HS-27A (cell line): ENCODE measurements at regions not wholly inside any gene's neighbourhood (a gene's known extent, or its start where the extent isn't known, plus 50 kb on each side); places are given as distances from the start of the nearest gene placed in this dataset.
"Not testable (repeated sequence)": the region's sequence is repeated elsewhere in the genome, so short reads cannot be mapped to it uniquely, and the experiment has no call there.

Experiments used
- DNase-seq: peaks from one replicate; pipeline ENCODE4 v3.0.0-alpha.2; 2012; ENCODE audit warnings: low read depth, missing footprints

DNA sequence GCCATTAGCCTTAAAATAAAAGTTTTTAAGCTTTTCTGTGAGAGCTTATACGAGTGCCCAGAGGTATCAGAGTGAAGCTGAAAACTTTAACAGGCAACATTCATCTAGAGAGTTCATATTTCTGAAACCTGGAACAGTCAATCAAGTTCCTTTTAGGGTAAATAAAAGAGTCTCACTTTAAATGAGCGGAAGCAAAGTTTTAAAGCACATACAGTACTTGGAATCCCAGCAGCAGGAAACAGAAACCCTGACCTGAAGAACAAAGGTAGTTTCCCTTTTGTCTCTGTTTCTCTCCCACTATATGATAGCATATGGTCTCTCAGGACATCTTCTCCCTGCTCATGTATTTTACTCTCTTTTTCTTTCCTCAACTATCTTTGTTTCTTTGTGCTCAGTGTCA is 153.0 kb downstream of the ASB9 start:
- DNase-seq: no peak

DNA sequence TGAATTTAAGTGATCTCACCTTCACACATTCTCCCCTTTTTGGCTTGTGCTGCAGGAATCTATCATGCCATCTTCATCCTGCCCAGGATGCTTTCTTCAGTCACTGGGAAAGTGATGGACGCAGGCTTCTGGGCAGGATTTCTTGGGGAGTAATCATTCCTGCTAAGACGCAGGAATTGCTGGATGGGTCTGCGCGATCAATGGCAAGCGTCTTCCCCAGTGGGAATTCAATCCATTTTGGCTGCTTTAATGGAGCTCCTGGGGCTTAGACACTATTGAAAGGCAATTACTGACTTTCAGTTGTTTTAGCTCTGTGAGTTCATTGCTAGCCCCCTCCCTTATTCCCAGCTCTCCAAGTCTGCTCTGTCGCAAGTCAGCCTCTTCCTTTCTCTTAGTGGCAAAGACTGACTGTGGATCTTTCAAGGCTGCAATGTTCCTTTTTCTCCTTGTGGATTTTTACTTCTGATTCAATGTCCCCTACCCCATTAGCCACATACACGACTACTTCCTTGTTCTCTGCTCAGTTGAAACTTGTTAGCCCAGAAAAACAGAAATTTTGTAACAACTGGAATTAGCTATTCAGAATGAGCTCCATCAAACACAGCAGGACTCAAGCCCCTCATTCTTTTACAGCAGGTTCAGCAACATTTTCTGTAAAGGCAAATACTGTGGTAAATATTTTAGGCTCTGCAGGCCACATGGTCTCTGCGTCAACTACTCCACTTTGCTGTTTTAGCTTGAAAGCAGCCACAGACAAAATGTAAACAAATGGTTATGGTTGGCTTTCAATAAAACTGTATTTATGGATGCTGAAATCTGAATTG is 154.9 kb downstream of the ASB9 start:
- no peak for DNase-seq

DNA sequence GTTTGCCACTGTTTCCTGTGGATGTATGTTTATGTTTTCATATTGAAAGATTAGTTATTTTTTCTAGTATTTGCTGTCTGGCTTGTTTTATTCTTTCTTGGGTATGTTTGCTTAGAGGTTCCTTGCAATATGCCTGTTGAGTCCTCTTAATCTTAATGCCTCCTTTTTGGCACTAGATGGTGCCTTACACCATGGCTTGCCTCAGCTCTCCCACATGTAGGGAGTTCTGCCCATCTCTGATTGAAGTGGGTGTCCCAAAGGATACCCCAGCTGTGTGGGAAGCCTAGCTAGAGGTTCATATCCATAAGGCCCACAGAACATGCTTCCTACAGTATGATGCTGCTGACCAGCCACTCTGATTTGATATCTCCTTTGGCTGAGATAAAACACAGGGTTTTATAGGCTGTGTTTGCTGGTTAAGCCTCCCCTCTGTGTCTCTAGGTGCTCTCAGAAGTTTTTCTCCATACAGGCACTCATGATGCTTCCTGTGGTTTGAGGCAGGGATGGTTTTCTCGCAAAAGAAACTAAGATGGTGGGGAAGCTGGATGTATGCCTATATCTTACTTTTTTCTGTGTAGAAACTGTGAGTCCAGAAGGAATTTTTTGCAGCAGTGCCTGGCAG is 162.4 kb downstream of the ASB9 start:
- DNase-seq: no peak

DNA sequence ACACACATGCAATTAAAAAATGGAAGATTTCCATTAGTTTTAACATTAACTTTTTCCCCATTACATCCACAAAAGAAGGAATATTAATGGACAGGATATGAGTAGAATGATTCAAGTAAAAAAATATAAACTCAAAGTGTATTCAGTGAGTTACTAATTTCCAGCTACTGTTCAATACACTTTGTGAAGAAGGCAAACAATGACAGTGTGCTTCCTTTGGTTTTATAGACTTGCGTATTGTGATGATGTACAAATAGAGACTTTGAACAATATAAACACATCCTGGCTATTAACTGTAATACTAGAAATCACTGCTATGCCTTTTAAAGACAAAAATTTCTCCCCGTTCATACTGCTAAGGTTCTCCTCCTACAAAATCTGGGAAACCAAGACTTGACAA is 171.4 kb downstream of the ASB9 start:
- no peak for DNase-seq

DNA sequence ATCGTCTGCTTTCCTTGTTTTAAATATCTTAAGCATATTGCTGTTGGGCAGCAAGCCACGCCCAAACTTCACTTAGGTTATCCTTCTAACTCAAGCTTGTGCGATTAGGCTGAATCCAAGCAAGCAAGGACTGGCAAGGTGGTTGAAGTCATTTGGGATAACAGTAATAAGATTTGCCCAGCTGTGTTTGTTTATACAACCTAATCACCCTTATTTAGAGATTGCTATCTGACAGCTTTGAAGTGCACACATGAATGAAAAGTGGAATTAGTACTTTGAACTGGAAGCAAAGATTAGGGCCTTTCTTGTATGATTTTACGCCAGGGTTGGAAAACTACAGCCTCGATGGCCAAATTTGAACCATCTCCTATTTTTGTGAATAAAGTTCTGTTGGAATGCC is 182.1 kb downstream of the ASB9 start:
- no peak for DNase-seq

DNA sequence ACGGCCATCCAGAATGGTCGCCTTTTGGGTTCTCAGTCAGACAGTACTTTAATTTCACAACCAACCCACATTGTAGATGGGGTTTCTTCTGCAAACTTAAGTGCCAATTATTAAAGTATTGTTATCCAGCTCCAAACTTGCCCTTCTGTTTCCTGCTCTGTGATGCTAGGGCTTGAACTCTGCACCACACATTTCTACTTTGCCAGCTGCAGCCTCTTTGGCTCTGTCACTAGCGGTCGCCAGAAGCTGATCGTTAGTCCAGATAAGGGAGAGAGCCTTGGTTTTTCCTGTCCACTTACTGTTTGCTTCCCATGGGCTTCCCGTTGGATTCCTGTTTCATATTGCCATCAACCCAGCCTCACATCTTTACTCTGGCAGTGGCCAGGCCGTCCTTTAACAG is 196.6 kb downstream of the ASB9 start:
- no peak for DNase-seq

DNA sequence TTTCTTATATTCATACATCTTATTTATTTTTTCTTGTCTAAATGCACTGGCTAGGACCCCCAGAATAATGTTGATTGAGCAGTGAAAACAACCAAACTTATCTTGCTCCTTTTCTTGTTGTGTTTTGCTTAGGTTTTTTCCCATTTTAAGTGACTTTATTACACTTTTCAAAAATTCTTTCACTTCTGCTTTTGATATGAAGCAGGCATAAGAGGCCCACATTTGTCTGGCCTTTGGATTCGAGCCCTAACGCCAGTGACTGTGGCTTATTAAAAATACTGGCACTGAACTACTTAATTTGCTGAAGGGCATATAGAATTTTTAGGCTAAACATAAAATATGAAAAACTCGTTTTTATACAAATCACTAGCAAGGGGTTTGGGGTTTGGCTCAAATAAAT is 197.0 kb downstream of the ASB9 start:
- DNase-seq: no peak

DNA sequence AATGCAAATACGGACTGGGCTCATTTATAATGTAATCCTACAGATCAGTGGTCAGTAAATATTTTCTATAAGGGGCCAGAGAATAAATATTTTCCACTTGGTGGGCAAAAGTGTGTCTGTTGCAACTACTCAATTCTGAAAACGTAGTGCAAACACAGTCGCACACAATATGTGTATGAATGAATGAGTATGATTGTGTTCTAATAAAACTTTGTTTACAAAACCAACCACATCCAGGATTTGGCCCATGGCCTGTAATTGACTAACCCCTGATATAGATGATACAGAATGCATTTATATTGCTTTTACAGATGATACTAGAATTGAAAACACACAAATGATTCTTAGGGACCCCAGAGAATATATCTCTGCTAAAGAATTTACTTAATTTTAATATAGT is 197.6 kb downstream of the ASB9 start:
- no peak for DNase-seq

DNA sequence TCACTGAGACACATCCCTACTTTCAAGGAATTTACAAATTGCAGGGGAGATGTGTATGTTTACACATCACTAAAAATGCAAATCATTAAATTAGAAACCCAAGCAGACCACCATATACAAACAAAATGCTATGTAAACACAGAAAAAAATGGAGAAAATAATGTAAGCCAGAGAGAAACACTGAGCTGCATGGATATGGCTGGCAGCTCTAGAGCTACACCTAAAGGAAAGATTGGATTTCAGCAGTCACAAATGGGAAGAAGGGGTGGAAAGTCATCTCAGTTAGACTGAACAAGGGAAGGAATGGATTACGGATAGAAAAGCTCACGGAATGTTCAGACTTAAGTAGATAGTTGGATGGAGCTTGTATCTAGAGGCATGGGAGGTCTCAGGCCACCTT is 186.3 kb downstream of the MOSPD2 start:
- no peak for DNase-seq

DNA sequence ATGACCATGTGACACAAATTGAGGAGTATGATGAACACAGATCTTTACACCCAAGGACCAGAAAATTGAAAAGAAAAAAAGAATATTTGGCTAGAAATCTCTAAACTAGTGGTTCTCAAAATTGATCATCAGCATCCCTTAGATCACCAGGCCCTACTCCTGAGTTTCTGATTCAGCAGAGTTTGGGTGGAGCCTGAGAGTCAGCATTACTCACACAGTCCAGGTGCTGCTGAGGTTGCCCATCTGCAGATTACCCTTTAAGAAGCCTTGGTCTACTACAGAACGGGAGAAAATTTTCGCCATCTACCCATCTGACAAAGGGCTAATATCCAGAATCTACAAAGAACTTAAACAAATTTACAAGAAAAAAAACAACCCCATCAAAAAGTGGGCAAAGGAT is 182.8 kb downstream of the MOSPD2 start:
- DNase-seq: no peak

DNA sequence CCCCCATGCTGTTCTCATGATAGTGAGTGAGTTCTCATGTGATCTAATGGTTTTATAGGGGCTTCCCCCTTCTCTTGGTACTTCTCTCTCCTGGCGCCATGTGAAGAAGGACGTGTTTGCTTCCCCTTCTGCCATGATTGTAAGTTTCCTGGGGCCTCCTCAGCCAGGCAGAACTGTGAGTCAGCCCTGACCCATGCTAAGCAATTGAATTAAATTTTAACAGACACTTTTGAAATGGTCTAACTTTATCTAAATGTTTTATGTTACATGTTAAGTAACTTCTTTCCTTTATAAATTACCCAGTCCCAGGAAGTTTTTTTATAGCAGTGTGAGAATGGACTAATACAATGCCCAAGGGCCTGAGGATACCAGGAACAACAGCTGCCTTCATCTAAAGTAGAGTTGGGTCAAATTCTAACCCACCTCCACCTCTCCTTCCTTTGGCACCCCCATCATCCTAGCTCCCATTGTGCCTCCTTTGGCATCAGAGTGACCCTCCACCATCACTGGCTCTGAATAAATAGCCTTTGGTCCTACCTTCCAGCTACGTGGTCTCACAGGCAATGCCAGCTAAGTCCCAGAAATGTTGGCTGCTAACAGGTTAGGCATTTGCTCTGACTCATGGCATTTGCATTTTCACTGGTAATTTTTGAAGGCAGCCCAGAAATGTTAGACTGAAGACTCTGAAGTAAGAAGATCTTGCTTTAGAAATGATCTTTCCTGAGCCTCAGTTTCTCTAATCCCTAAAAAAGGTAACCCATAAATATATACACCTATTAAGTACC is 182.1 kb downstream of the MOSPD2 start:
- DNase-seq: peak; percentile 22

DNA sequence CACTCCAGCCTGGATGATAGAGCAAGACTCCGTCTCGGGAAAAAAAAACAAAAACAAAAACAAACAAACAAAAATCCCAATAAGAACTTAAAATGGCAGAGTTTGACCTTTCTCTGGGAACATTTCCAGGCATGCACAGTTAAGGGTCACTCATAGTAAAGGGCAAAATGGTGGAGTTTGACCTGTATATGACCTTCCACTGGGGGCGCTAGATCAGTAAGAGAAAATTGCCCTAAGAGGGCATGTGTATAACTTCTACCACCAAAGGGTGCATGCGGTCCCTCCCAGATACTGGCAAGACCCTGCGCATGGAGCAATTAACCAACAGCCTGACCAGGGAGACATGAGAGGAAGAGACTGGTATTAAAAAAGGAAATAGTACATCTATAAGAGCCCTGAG is 177.2 kb downstream of the MOSPD2 start:
- no peak for DNase-seq

DNA sequence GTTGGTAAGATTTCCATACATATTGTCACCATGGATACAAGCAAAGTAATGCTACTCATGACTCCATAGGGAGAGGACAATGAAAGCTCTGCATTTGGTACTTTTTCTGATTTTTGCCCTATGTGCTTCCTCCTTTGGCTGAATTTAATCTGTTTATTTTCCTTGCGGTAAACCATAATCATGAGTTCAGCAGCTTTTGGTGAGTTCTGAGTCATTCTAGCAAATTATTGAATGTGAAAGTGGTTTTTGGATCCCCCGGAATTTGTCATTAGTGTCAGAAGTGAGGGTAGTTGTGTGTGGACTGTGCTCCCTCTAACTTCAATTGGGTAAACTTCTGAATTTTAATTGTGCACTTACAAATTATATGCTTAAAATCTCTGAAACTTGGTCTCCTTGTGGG is 170.3 kb downstream of the MOSPD2 start:
- no peak for DNase-seq

DNA sequence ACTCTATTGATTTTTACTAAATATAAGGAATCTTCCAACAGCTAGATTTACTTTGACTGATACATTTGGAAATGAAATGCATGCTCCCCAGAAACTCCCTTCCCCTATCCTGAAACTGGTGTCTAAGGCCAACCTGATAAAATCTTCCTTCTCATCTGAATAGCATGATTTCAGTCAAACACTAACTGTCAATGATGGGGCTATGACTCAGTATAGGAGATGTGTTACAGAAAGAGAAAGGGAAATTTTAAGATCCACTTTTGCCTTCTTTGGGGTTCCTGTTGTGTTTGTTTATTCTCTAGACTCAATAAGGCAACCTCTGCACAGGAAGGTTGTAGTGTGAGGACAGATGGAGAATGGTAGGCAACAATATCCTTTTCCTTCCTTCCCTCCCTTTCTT is 160.7 kb downstream of the MOSPD2 start:
- no peak for DNase-seq

DNA sequence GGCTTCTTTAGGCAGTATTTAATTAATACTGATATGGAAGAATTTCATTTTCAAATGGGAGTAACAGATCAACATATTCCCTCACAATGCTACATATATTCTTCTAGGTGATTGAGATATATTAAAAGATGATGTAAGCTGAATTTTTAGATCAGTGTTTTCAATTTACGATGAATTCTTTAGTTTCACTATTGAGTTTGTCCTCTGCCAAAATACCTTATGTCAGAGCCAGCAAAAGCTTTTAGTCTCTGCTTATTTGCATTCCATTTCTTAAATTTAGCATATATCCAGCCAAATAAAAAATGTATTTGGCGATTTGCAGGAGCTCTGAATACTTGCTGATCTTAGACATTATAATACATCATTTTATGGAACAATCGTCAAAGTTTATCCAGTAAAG is 144.3 kb downstream of the MOSPD2 start:
- DNase-seq: no peak

DNA sequence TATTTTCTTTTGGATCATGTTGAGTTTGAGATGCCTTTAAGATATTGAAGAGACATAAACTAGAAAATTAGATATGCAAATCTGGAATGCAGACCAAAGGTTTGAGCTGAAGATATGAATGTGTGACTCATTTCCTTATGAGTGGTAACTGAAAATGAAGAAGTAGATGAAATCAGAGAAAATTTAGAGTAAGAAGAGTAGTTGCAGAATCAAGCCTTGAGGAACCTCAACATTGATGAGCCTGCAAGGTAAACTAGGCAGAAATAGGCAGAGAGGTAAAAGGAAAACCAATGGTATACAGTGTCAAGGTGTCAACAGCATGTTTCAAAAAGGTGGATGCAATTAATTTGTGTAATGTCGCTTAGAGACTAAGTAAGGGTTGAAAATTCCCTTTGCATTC is 142.8 kb downstream of the MOSPD2 start:
- DNase-seq: no peak

DNA sequence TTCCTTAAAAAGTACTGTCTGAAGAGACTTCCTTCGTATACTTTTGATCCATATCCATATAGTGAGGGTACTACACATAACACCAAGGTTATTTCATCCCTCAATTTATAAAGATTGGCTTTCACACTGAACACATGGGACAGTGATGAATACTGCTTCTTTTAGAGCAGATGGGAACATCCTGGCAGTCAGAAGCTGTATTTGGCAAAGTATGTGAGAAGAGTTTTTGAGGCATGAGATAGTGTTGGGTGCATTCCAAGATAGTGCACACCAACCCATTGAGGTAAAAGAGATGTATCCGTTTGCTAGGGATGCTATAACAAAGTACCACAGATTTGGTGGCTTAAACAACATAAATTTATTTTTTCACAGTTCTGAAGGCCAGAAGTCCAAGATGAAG is 141.1 kb downstream of the MOSPD2 start:
- no peak for DNase-seq

DNA sequence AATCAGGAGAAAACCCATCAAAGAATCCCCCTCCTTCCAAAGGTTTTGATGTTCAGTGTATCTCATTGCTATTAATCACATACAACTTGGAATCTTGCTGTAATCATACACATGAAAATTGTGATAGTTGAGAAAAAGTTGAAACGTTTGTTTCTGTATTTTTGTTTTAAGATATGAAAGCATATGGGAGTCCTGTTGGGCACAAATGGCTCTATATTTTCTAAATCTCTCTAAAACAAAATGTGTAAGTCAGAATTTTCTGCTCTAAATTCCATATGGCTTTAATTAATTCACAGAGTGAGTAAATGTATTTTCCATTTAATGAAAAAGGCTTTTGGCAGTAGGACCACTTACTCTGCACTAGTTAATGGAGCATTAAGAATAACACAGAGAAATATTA is 140.2 kb downstream of the MOSPD2 start:
- no peak for DNase-seq

DNA sequence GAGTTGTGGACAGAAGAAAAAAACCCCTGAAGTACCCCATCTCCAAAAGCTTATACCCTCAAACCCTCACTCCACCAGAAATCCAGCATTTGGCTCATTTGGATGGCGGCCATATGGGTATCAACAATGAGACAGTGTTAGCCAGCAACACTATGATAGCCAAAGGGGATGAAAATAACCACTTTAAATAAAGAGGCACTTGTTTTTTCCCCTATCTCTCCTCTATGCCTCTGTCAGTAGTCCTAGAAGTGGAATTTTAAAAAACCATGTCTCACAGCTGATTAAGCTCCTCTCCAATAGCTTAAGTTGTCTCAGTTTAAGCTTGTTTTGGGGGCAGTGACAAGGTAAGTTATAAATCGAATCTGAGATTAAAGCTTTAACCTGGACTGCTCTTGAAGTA is 124.0 kb downstream of the MOSPD2 start:
- no peak for DNase-seq

DNA sequence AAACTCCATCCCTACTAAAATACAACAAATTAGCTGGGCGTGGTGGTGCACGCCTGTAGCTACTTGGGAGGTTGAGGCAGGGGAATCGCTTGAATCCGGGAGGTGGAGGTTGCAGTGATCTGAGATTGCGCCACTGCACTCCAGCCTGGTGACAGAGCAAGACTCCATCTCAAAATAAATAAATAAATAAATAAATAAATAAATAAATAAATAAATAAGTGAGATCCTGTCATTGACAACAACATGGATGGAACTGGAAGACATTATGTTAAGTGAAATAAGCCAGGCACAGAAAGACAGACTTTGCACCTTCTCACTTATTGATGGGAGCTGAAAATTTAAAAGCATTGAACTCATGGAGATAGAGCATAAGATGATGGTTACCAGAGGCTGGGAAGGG is 111.2 kb downstream of the MOSPD2 start:
- DNase-seq: not testable (repeated sequence)
